ENCODE measurements at regions not wholly inside any gene's neighbourhood (a gene's known extent, or its start where the extent isn't known, plus 50 kb on each side); places are given as distances from the start of the nearest gene placed in this dataset.

GRCh38 chr11:23124249-23124648 is 264.0 kb upstream of the CCDC179 start:
- CTCF ChIA-PET = no interaction called here
- Histone ChIP-seq H3K9me2 (ENCODE audit: insufficient read depth) (no peaks in the 10 kb centered on the region; the same call in 1 of the 2 replicates), H3K4me3 (no peak overlapping the region), H3K27me3 (ENCODE audit: insufficient read depth, low read depth) (no peaks in the 10 kb centered on the region), H3F3A (ENCODE audit: insufficient read depth, low read depth) (no peaks in the 10 kb centered on the region), H3K79me2 (ENCODE audit: low read depth) (no peaks in the 10 kb centered on the region), H3K27ac (no peak overlapping the region), H2AFZ (no peak overlapping the region), H3K4me1 (replicated peaks; ENCODE audit: insufficient read depth) (no peaks in the 10 kb centered on the region), H4K20me1 (ENCODE audit: insufficient read depth) (no peaks in the 10 kb centered on the region), H3K4me2 (no peak overlapping the region), H3K9me3 (ENCODE audit: insufficient read depth, low read depth) (no peaks in the 10 kb centered on the region), H3K36me3 (ENCODE audit: low read depth) (no peaks in the 10 kb centered on the region)
- intact Hi-C loops (cut with micrococcal nuclease; ENCODE audit: unreplicated experiment) = no loop called here
- no TSS peak for BruUV-seq (replicated peaks)
- TF ChIP-seq, protein P1, sequence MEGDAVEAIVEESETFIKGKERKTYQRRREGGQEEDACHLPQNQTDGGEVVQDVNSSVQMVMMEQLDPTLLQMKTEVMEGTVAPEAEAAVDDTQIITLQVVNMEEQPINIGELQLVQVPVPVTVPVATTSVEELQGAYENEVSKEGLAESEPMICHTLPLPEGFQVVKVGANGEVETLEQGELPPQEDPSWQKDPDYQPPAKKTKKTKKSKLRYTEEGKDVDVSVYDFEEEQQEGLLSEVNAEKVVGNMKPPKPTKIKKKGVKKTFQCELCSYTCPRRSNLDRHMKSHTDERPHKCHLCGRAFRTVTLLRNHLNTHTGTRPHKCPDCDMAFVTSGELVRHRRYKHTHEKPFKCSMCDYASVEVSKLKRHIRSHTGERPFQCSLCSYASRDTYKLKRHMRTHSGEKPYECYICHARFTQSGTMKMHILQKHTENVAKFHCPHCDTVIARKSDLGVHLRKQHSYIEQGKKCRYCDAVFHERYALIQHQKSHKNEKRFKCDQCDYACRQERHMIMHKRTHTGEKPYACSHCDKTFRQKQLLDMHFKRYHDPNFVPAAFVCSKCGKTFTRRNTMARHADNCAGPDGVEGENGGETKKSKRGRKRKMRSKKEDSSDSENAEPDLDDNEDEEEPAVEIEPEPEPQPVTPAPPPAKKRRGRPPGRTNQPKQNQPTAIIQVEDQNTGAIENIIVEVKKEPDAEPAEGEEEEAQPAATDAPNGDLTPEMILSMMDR (conservative IDR thresholded peaks at IDR 0.05) = no peak
- TF ChIP-seq EZH2 (IDR thresholded peaks at IDR 0.05; ENCODE audit: low read depth) = no peak
- POLR2A ChIA-PET (ENCODE audit: unreplicated experiment) = no interaction called here
- no peak for DNase-seq

GRCh38 chr11:23124996-23125395 is 264.7 kb upstream of the CCDC179 start:
- H3K9me3 ChIP-seq (ENCODE audit: insufficient read depth, low read depth) = no peaks in the 10 kb centered on the region
- POLR2A ChIA-PET (ENCODE audit: unreplicated experiment) = no interaction called here
- H3K79me2 ChIP-seq (ENCODE audit: low read depth) = no peaks in the 10 kb centered on the region
- no peak overlapping the region for H3K27ac ChIP-seq
- TF ChIP-seq, protein P1 (conservative IDR thresholded peaks at IDR 0.05) = no peak
- TF ChIP-seq EZH2 (IDR thresholded peaks at IDR 0.05; ENCODE audit: low read depth) = no peak
- H3K4me1 ChIP-seq (replicated peaks; ENCODE audit: insufficient read depth) = no peaks in the 10 kb centered on the region
- H4K20me1 ChIP-seq (ENCODE audit: insufficient read depth) = no peaks in the 10 kb centered on the region
- CTCF ChIA-PET = no interaction called here
- no peaks in the 10 kb centered on the region; the same call in 1 of the 2 replicates for H3K9me2 ChIP-seq (ENCODE audit: insufficient read depth)
- DNase-seq = no peak
- H3K4me3 ChIP-seq = no peak overlapping the region
- BruUV-seq (replicated peaks) = no TSS peak
- H3F3A ChIP-seq (ENCODE audit: insufficient read depth, low read depth) = no peaks in the 10 kb centered on the region
- no peak overlapping the region for H2AFZ ChIP-seq
- H3K36me3 ChIP-seq (ENCODE audit: low read depth) = no peaks in the 10 kb centered on the region
- H3K4me2 ChIP-seq = no peak overlapping the region
- intact Hi-C loops (cut with micrococcal nuclease; ENCODE audit: unreplicated experiment) = no loop called here
- H3K27me3 ChIP-seq (ENCODE audit: insufficient read depth, low read depth) = no peaks in the 10 kb centered on the region

DNA sequence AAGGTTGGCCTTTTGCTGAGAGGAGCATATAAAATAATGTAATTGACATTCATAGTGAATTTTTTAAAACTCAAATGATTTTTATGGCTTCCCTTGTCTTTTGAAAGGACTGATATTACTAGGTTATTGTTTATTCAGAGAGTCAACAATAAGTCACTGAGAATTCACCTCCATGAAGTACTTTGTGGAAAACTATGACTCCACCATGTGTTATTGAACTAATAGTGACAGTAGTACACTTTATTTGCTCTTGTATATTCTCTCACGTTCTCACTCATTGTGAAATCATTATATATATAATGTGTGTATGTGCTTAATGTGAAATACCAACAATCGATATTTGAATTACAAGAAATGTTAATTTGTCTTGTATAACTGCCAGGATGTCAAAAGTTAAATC is 267.4 kb upstream of the CCDC179 start:
- Histone ChIP-seq H3K9me3 (ENCODE audit: insufficient read depth, low read depth) (no peaks in the 10 kb centered on the region), H3K9me2 (ENCODE audit: insufficient read depth) (no peaks in the 10 kb centered on the region; the same call in 1 of the 2 replicates), H3K4me3 (no peak overlapping the region), H3F3A (ENCODE audit: insufficient read depth, low read depth) (no peaks in the 10 kb centered on the region), H4K20me1 (ENCODE audit: insufficient read depth) (no peaks in the 10 kb centered on the region), H3K4me2 (no peak overlapping the region), H3K27me3 (ENCODE audit: insufficient read depth, low read depth) (no peaks in the 10 kb centered on the region), H2AFZ (no peak overlapping the region), H3K79me2 (ENCODE audit: low read depth) (no peaks in the 10 kb centered on the region), H3K36me3 (ENCODE audit: low read depth) (no peaks in the 10 kb centered on the region), H3K4me1 (replicated peaks; ENCODE audit: insufficient read depth) (no peaks in the 10 kb centered on the region), H3K27ac (no peak overlapping the region)
- intact Hi-C loops (cut with micrococcal nuclease; ENCODE audit: unreplicated experiment) = no loop called here
- ChIA-PET CTCF (no interaction called here), POLR2A (ENCODE audit: unreplicated experiment) (no interaction called here)
- BruUV-seq (replicated peaks) = no TSS peak
- DNase-seq = no peak
- TF ChIP-seq EZH2 (IDR thresholded peaks at IDR 0.05; ENCODE audit: low read depth) = no peak
- TF ChIP-seq, protein P1 (conservative IDR thresholded peaks at IDR 0.05) = no peak

Data from PC-9 (cell line).